ENCODE measurements at regions not wholly inside any gene's neighbourhood (a gene's known extent, or its start where the extent isn't known, plus 50 kb on each side); places are given as distances from the start of the nearest gene placed in this dataset.

DNA sequence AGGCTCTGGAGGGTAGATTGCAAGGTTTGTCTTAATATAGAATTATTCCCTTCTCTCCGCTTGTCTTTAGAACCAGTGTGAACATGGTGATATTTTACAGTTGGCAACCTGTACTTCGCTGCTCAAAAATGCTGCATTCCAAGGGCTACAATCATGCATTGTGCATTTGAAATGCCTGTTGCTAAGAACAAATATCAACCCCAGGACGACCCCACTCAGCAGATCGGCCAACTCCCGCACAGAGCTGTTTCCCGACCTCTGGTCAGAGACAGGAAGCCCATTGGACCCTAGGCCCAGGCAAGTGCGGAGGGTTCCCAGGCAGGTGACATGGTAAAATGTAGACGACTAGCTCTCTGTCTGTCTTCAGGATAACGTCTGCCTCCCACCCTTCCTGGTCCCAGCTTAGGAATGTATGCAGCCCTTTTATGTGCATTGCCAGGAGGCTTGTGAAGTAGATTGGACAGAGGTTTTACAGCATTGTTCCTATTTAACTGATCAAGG lies 263.5 kb downstream of the FOXO1 start:
- ATAC-seq, result peak; percentile 27
- intact Hi-C loops (cut with DNase I, micrococcal nuclease), result no loop called here
- H3K4me1 ChIP-seq (ENCODE audit: low read depth), result peaks cover 23% of the 10 kb centered on the region
- no peaks in the 10 kb centered on the region for H3K36me3 ChIP-seq (ENCODE audit: low read depth)
- H3K4me3 ChIP-seq, result no peak overlapping the region
- TF ChIP-seq, protein P1, sequence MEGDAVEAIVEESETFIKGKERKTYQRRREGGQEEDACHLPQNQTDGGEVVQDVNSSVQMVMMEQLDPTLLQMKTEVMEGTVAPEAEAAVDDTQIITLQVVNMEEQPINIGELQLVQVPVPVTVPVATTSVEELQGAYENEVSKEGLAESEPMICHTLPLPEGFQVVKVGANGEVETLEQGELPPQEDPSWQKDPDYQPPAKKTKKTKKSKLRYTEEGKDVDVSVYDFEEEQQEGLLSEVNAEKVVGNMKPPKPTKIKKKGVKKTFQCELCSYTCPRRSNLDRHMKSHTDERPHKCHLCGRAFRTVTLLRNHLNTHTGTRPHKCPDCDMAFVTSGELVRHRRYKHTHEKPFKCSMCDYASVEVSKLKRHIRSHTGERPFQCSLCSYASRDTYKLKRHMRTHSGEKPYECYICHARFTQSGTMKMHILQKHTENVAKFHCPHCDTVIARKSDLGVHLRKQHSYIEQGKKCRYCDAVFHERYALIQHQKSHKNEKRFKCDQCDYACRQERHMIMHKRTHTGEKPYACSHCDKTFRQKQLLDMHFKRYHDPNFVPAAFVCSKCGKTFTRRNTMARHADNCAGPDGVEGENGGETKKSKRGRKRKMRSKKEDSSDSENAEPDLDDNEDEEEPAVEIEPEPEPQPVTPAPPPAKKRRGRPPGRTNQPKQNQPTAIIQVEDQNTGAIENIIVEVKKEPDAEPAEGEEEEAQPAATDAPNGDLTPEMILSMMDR (IDR thresholded peaks at IDR 0.05), result no peak
- no peaks in the 10 kb centered on the region for H3K9me3 ChIP-seq
- DNase-seq, result peak in 2 of 3 donors; percentile 14 to 42

GRCh38 chr13:40403509-40404241 lies 262.8 kb downstream of the FOXO1 start:
- Histone ChIP-seq H3K9me3 (no peaks in the 10 kb centered on the region), H3K4me3 (no peak overlapping the region), H3K36me3 (ENCODE audit: low read depth) (no peaks in the 10 kb centered on the region), H3K4me1 (ENCODE audit: low read depth) (peaks cover 23% of the 10 kb centered on the region)
- DNase-seq (peak in 1 of 3 donors; percentile 33), ATAC-seq (no peak)
- intact Hi-C loops (cut with DNase I, micrococcal nuclease), result no loop called here
- TF ChIP-seq, protein P1 (IDR thresholded peaks at IDR 0.05), result no peak

- TF ChIP-seq, protein P1 (IDR thresholded peaks at IDR 0.05), result no peak
- ATAC-seq (no peak), DNase-seq (no peak)
- intact Hi-C loops (cut with DNase I, micrococcal nuclease), result no loop called here
- peaks cover 23% of the 10 kb centered on the region for H3K4me1 ChIP-seq (ENCODE audit: low read depth)
- H3K4me3 ChIP-seq, result no peak overlapping the region
- no peaks in the 10 kb centered on the region for H3K36me3 ChIP-seq (ENCODE audit: low read depth)
- H3K9me3 ChIP-seq, result no peaks in the 10 kb centered on the region
Observed at GRCh38 chr13:40404407-40404806, 262.0 kb downstream of the FOXO1 start.

GRCh38 chr13:40404967-40405716 lies 261.3 kb downstream of the FOXO1 start:
- intact Hi-C loops (cut with DNase I, micrococcal nuclease), result no loop called here
- Histone ChIP-seq H3K4me1 (ENCODE audit: low read depth) (peaks cover 23% of the 10 kb centered on the region), H3K36me3 (ENCODE audit: low read depth) (no peaks in the 10 kb centered on the region), H3K9me3 (no peaks in the 10 kb centered on the region), H3K4me3 (no peak overlapping the region)
- ATAC-seq (peak; percentile 38), DNase-seq (no peak)
- TF ChIP-seq, protein P1 (IDR thresholded peaks at IDR 0.05), result no peak

GRCh38 chr13:40406405-40407120 lies 259.9 kb downstream of the FOXO1 start:
- intact Hi-C loops (cut with DNase I, micrococcal nuclease), result no loop called here
- DNase-seq (no peak), ATAC-seq (peak; percentile 42)
- peaks cover 18% of the 10 kb centered on the region for H3K4me1 ChIP-seq (ENCODE audit: low read depth)
- H3K36me3 ChIP-seq (ENCODE audit: low read depth), result no peaks in the 10 kb centered on the region
- no peaks in the 10 kb centered on the region for H3K9me3 ChIP-seq
- no peak overlapping the region for H3K4me3 ChIP-seq
- TF ChIP-seq, protein P1 (IDR thresholded peaks at IDR 0.05), result no peak

All from mucosa of descending colon (tissue), 3 donors.